BLaER1 treated with 17β-estradiol and CSF1 and Interleukin-3, amounts not matched to agents 10 nM and 100 nM (cell line): ENCODE measurements at regions not wholly inside any gene's neighbourhood (a gene's known extent, or its start where the extent isn't known, plus 50 kb on each side); places are given as distances from the start of the nearest gene placed in this dataset.
"Not testable (repeated sequence)": the region's sequence is repeated elsewhere in the genome, so short reads cannot be mapped to it uniquely, and the experiment has no call there.

Experiments
- H3K27ac ChIP-seq, 11 experiments: shearing (Covaris generic); formaldehyde crosslinking; 2 replicates each; pipeline ENCODE4 v1.8.1; 2022
- H3K27me3 ChIP-seq, 11 experiments: shearing (Covaris generic); formaldehyde crosslinking; 2 replicates each; pipeline ENCODE4 v1.8.1; 2022
- H3K36me3 ChIP-seq, 11 experiments: shearing (Covaris generic); formaldehyde crosslinking; 2 replicates each; pipeline ENCODE4 v1.8.1; 2022
- H3K4me1 ChIP-seq, 10 experiments: shearing (Covaris generic); formaldehyde crosslinking; 2 replicates each; pipeline ENCODE4 v1.8.1; 2022
- H3K4me2 ChIP-seq, 11 experiments: shearing (Covaris generic); formaldehyde crosslinking; 2 replicates each; pipeline ENCODE4 v1.8.1; 2022
- H3K4me3 ChIP-seq, 10 experiments: shearing (Covaris generic); formaldehyde crosslinking; 2 replicates each; pipeline ENCODE4 v1.8.1; 2022
- H3K9ac ChIP-seq, 11 experiments: shearing (Covaris generic); formaldehyde crosslinking; 2 replicates each; pipeline ENCODE4 v1.8.1; 2022
- H3K9me3 ChIP-seq, 11 experiments: shearing (Covaris generic); formaldehyde crosslinking; replicated peaks in 1 of 11; 2 replicates each; pipeline ENCODE4 v1.8.1; 2022
- H4K20me1 ChIP-seq, 11 experiments: shearing (Covaris generic); formaldehyde crosslinking; 2 replicates each; pipeline ENCODE4 v1.8.1; 2022
- Cebpa-rat ChIP-seq, 11 experiments: shearing (Covaris generic); IDR thresholded peaks; 2 replicates each; pipeline ENCODE4 v1.8.1; 2022

DNA sequence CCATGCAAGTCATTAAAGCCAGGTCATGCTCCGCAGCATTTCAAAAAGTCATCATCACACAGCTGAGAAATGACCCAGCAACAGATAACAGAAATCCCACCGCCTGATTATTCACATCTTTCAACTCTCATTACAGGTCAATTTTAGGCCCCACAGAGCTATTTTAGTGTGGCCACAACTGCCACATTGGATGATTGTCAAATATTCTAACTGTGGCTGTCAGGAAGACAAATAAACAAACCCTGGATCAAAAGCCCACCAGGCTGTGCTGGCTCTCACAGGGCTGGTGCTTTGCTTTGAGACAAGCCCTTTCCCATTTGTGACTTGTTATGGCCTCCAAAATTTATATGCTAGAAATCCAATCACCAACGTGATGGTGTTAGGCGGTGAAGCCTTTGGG, 117.6 kb upstream of the CDC14C start:
- H3K36me3 ChIP-seq: no peaks in the 10 kb centered on the region
- H3K4me1 ChIP-seq: peaks cover 0 to 11% (median 7%) of the 10 kb centered on the region in 10 experiments; a peak in 11 of 20 replicates
- no peak overlapping the region for H3K27ac ChIP-seq
- peak overlapping the region in 5 of 11 experiments; percentile 19 to 35 (median 24); a peak in 9 of 22 replicates for H3K4me2 ChIP-seq
- no peaks in the 10 kb centered on the region for H3K27me3 ChIP-seq
- H4K20me1 ChIP-seq: no peaks in the 10 kb centered on the region
- H3K9ac ChIP-seq: no peak overlapping the region
- TF ChIP-seq Cebpa-rat (IDR thresholded peaks at IDR 0.05): no peak
- H3K9me3 ChIP-seq: no peaks in the 10 kb centered on the region
- H3K4me3 ChIP-seq: no peak overlapping the region

DNA sequence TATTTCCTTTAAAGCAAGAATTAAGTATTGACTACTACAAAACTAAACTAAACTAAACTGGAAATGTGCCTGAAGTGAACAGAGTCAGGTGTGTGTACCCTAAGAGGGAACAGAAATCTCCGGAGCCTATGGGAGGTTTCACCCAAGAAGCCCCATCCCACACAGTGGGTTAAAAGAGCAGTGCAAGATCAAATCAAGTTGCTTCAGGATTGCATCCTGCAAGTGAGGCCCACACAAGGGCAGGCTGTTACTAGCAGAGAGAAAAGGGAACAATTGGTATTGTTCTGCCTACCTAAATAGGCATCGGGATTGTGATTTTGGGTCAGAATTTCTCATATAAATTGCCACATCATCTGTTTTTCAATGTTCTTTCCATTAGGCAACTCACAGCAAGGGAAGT, 113.3 kb upstream of the CDC14C start:
- H3K27me3 ChIP-seq: no peaks in the 10 kb centered on the region
- peaks cover 0 to 18% (median 7%) of the 10 kb centered on the region in 10 experiments; a peak in 11 of 20 replicates for H3K4me1 ChIP-seq
- no peak overlapping the region for H3K27ac ChIP-seq
- H3K4me3 ChIP-seq: no peak overlapping the region
- no peaks in the 10 kb centered on the region for H4K20me1 ChIP-seq
- no peaks in the 10 kb centered on the region for H3K36me3 ChIP-seq
- H3K4me2 ChIP-seq: no peak overlapping the region
- no peaks in the 10 kb centered on the region for H3K9me3 ChIP-seq
- no peak overlapping the region for H3K9ac ChIP-seq
- TF ChIP-seq Cebpa-rat (IDR thresholded peaks at IDR 0.05): no peak

DNA sequence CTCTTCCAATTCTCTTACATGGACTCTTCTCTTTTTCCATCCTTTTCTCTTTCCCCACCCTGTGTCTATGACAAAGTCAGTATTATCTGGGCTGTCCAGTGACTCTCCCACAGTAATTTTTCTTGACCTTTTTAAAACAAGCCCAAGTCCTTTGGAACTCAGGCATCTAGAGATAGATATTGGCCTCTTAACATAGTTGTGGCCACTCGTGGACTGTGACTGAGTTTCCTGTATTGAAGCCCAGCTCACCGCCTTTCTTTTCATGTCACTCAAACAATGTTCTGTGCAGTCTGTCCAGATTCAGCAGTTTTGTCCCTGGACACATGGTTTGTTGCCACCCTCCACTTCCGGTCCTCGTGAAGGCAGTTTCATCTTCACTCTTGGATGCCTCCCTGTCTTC, 110.9 kb upstream of the CDC14C start:
- H3K9me3 ChIP-seq: no peaks in the 10 kb centered on the region
- no peaks in the 10 kb centered on the region for H4K20me1 ChIP-seq
- H3K9ac ChIP-seq: no peak overlapping the region
- H3K27me3 ChIP-seq: no peaks in the 10 kb centered on the region
- H3K27ac ChIP-seq: no peak overlapping the region
- H3K4me3 ChIP-seq: no peak overlapping the region
- H3K36me3 ChIP-seq: no peaks in the 10 kb centered on the region
- no peak for TF ChIP-seq Cebpa-rat (IDR thresholded peaks at IDR 0.05)
- no peak overlapping the region; a peak in 1 of 22 replicates for H3K4me2 ChIP-seq
- H3K4me1 ChIP-seq: peaks cover 0 to 11% (median 0%) of the 10 kb centered on the region in 10 experiments; a peak in 3 of 20 replicates

DNA sequence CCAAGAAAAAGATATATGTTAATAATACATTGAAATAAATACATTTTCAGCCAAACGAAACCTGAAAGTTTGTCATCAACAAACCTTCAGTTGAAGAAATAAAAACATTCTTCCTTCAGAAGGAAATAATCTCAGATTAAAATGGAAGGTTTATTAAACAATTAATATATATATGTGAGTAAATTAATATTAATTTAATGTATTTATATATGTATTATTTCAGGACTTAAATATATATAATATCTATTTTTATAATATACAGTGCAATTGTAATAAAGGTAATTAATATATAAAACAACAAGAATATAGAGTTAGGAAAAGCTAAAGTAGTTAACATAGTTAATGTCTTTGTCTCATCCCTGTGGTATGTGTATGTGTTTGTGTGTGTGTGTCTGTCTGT, 102.2 kb upstream of the CDC14C start:
- TF ChIP-seq Cebpa-rat (IDR thresholded peaks at IDR 0.05): no peak
- Histone ChIP-seq H3K9me3 (no peaks in the 10 kb centered on the region), H3K27ac (no peak overlapping the region), H3K4me2 (no peak overlapping the region), H3K27me3 (no peaks in the 10 kb centered on the region), H4K20me1 (no peaks in the 10 kb centered on the region), H3K4me3 (no peak overlapping the region), H3K4me1 (no peaks in the 10 kb centered on the region), H3K36me3 (no peaks in the 10 kb centered on the region), H3K9ac (no peak overlapping the region)

DNA sequence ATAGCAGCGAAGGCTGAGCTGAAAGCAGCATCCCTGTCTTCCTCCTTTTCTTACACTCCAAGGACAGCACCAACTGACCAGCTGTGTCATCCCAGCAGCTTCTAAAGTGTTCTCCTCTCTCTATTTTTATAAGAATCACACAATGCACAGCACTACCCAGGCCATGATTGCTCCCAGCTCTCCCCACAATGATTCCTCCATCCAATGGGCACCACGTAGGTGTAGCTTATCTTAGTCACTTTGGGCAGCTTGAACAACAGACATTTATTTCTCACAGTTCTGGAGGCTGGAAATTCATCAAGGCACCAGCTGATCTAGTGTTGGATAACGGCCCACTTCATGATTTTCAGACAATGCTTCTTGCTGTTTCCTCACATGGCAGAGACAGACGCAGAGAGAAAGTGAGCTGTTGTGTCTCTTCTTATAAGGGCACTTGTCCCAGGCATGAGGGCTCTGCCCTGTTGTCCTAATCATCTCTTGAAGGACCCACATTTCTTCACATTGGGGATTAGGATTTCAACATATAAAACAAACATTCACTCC, 92.0 kb upstream of the CDC14C start:
- no peak overlapping the region for H3K4me3 ChIP-seq
- 0 out of 22 replicates have a peak, but pooled peaks cover 0 to 5% (median 0%) of the 10 kb centered on the region in 11 experiments for H3K9me3 ChIP-seq
- 0 out of 22 replicates have a peak overlapping the region, but pooled peaks of 1 of the 11 experiments have one; percentile 45 for H3K4me2 ChIP-seq
- no peak overlapping the region for H3K9ac ChIP-seq
- H4K20me1 ChIP-seq: no peaks in the 10 kb centered on the region
- no peaks in the 10 kb centered on the region for H3K27me3 ChIP-seq
- TF ChIP-seq Cebpa-rat (IDR thresholded peaks at IDR 0.05): no peak
- peaks cover 18 to 35% (median 27%) of the 10 kb centered on the region in 10 experiments for H3K4me1 ChIP-seq
- no peaks in the 10 kb centered on the region for H3K36me3 ChIP-seq
- no peak overlapping the region for H3K27ac ChIP-seq

DNA sequence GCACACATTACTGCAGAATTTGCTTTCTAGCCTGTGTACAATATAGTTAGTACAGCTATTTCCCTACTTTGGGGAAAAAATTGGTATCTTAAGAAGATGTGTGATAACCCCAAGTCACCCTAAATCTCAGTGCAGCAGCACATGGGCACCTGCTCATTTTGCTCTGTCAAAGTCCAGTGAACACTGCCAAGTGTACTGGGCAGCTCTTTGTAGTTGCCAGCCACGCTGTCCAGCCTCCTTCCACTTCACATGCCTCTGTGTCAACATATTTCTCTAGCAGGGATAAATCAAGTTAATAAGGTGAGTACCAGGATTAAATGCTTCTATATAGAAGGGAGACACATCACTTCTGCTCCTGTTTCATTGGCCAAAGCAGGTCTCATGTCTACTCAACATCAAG, 87.1 kb upstream of the CDC14C start:
- TF ChIP-seq Cebpa-rat (IDR thresholded peaks at IDR 0.05): no peak
- no peak overlapping the region for H3K9ac ChIP-seq
- H3K36me3 ChIP-seq: no peaks in the 10 kb centered on the region
- H3K4me1 ChIP-seq: peaks cover 12 to 22% (median 19%) of the 10 kb centered on the region in 10 experiments; a peak in 19 of 20 replicates
- H3K4me2 ChIP-seq: no peak overlapping the region
- no peak overlapping the region for H3K27ac ChIP-seq
- no peak overlapping the region for H3K4me3 ChIP-seq
- H3K27me3 ChIP-seq: no peaks in the 10 kb centered on the region
- H4K20me1 ChIP-seq: no peaks in the 10 kb centered on the region
- H3K9me3 ChIP-seq: 0 out of 22 replicates have a peak, but pooled peaks cover 0 to 5% (median 0%) of the 10 kb centered on the region in 11 experiments

DNA sequence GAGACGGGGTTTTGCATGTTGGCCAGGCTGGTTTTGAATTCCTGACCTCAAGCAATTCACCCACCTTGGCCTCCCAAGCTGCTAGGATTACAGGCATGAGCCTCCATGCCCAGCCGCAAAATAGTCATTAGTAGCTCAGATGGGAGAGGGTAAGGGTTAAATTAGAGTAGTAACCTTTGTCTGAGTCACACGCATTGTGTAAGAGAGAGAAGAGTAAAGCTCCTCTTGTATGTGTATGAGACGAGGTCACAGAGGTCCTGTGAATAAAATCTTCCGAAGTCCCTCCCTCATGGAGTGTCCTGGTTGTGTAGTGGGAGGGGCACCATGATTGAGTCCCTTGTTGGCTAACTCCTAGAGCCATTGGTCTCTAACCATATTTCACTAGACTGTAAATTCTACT, 85.2 kb upstream of the CDC14C start:
- Histone ChIP-seq H3K9ac (no peak overlapping the region), H3K27me3 (no peaks in the 10 kb centered on the region), H3K27ac (no peak overlapping the region), H3K36me3 (no peaks in the 10 kb centered on the region), H3K4me2 (no peak overlapping the region), H3K4me1 (peaks cover 12 to 22% (median 19%) of the 10 kb centered on the region in 10 experiments; a peak in 19 of 20 replicates), H4K20me1 (no peaks in the 10 kb centered on the region), H3K4me3 (no peak overlapping the region), H3K9me3 (0 out of 22 replicates have a peak, but pooled peaks cover 0 to 5% (median 0%) of the 10 kb centered on the region in 11 experiments)
- TF ChIP-seq Cebpa-rat (IDR thresholded peaks at IDR 0.05): no peak

DNA sequence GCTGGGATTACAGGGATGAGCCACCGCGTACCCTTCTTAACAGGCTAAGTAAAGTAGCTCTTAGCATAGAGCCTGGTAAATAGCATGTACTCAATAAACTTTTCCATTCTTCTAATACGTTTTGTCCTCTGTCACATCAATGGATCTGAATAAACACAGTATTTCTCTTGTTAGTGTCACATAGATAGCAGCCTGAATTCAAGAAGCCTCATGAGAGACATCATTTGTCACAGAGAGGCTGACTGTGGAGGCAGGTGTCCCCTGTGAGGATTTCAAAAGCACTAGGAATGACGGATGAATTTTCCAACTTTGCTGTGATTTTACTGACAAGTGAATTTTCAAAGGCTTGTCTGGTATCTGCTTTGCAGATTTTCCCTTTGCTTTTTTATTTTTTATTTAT, 82.6 kb upstream of the CDC14C start:
- Histone ChIP-seq H3K9ac (no peak overlapping the region), H3K27ac (no peak overlapping the region), H3K36me3 (no peaks in the 10 kb centered on the region), H3K4me2 (no peak overlapping the region), H3K9me3 (no peaks in the 10 kb centered on the region), H3K27me3 (no peaks in the 10 kb centered on the region), H3K4me1 (no peaks in the 10 kb centered on the region), H4K20me1 (no peaks in the 10 kb centered on the region), H3K4me3 (no peak overlapping the region)
- TF ChIP-seq Cebpa-rat (IDR thresholded peaks at IDR 0.05): no peak

DNA sequence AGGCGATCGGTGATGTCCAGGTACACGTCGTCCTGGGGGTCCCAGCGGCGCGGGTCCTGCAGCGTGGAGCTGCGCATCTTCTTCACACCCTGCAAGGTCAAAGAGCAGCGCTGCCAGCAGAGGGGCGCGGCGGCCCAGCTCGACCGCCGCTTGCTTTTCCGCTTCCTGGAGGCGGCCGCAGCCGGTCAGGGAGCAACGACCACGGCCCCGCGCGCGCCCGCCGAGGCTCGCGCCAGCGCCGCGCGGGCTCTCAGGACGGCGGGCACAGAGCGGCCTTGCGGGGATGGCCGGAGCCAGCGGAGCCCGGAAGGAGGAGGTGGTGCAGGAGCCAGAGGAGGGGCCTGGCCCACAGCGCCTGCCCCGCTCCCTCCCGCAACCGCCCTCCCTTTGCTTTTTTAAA, 76.4 kb upstream of the CDC14C start:
- H3K27ac ChIP-seq: no peak overlapping the region
- no peak overlapping the region for H3K4me3 ChIP-seq
- no peaks in the 10 kb centered on the region for H3K4me1 ChIP-seq
- no peak overlapping the region for H3K4me2 ChIP-seq
- no peak overlapping the region for H3K9ac ChIP-seq
- TF ChIP-seq Cebpa-rat (IDR thresholded peaks at IDR 0.05): no peak
- H3K9me3 ChIP-seq: peaks cover 0 to 4% (median 0%) of the 10 kb centered on the region in 11 experiments; a peak in 3 of 22 replicates
- H3K27me3 ChIP-seq: no peaks in the 10 kb centered on the region
- H4K20me1 ChIP-seq: no peaks in the 10 kb centered on the region
- H3K36me3 ChIP-seq: no peaks in the 10 kb centered on the region

DNA sequence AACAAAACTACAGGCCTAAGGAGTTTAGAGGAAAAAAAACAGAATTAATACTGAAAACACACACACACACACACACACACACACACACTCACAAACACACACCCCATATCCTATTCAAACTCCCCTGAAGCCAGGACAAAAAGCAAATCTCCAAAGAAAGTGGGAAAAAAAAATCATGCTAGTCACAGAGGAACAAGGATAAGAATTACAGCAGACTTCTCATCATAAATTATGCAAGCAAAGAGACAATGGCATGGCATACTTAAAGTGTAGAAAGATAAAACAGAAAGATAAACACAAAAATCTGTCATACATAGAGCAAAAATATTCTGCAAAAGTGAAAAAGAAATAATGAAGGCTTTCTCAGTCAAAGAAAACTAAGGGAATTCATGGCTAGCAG, 63.9 kb upstream of the CDC14C start:
- H4K20me1 ChIP-seq, H3K27me3 ChIP-seq, H3K4me1 ChIP-seq, H3K4me2 ChIP-seq, H3K4me3 ChIP-seq, H3K27ac ChIP-seq, H3K9me3 ChIP-seq, H3K36me3 ChIP-seq, H3K9ac ChIP-seq: not testable (repeated sequence)
